IMR-90 (cell line): ENCODE measurements at regions not wholly inside any gene's neighbourhood (a gene's known extent, or its start where the extent isn't known, plus 50 kb on each side); places are given as distances from the start of the nearest gene placed in this dataset.

ENCODE experiments used
- ATAC-seq: fragments of 200-7000 bp; cut with Tn5 transposase; 2 replicates; pipeline ENCODE4 v1.9.1; 2020; ENCODE audit warnings: low read depth, mild to moderate bottlenecking, moderate library complexity
- BruUV-seq: library from RNA; stranded (reverse); fragments of 400-500 nt; replicated peaks from 2 replicates; lab custom pipeline; 2021; lab: Mats Ljungman, UMichigan
- CTCF ChIA-PET: fragments of 300-600 bp; formaldehyde crosslinking; extraction: SDS; loops from one replicate; lab custom pipeline; 2021; ENCODE audit warnings: antibody characterized with exemption; lab: Yijun Ruan, JAX
- POLR2A ChIA-PET: fragments of 300-600 bp; sonication (Branson Sonifier 250); formaldehyde crosslinking; loops from one replicate; lab custom pipeline; 2022; ENCODE audit warnings: antibody characterized with exemption; ENCODE audit not compliant: unreplicated experiment; lab: Charles Lee
- DNase-seq: peaks from one replicate; pipeline ENCODE4 v3.0.0; 2013
- H2AFZ ChIP-seq: replicated peaks from 2 replicates; pipeline ENCODE3; 2013; ENCODE audit warnings: low read length, mild to moderate bottlenecking; ENCODE audit not compliant: poor library complexity
- H2AK5ac ChIP-seq: 2 replicates; pipeline ENCODE4 v1.6.1; 2013; ENCODE audit warnings: low read depth, low read length, inconsistent platforms
- H2AK9ac ChIP-seq: replicated peaks from 2 replicates; pipeline ENCODE3; 2013; ENCODE audit warnings: mild to moderate bottlenecking, low read depth, low read length, moderate library complexity; ENCODE audit not compliant: poor library complexity
- H2BK120ac ChIP-seq: 2 replicates; pipeline ENCODE4 v1.6.1; 2013; ENCODE audit warnings: low read depth, low read length, inconsistent platforms
- H2BK15ac ChIP-seq: 3 replicates; pipeline ENCODE4 v1.6.1; 2013; ENCODE audit warnings: low read depth, low read length, inconsistent platforms
- H2BK20ac ChIP-seq: 2 replicates; pipeline ENCODE4 v1.6.1; 2013; ENCODE audit warnings: low read depth, mild to moderate bottlenecking, inconsistent platforms, low read length, moderate library complexity
- H2BK5ac ChIP-seq: 2 replicates; pipeline ENCODE4 v1.6.1; 2013; ENCODE audit warnings: mild to moderate bottlenecking, low read depth, low read length, inconsistent platforms; ENCODE audit not compliant: poor library complexity, severe bottlenecking
- H3K14ac ChIP-seq: replicated peaks from 2 replicates; pipeline ENCODE4 v1.6.1; 2013; ENCODE audit warnings: low read depth, low read length, inconsistent platforms
- H3K18ac ChIP-seq: 2 replicates; pipeline ENCODE4 v1.6.1; 2013; ENCODE audit warnings: low read depth, low read length, control low read depth
- H3K23ac ChIP-seq: 2 replicates; pipeline ENCODE4 v1.6.1; 2013; ENCODE audit warnings: low read depth, low read length, inconsistent platforms
- H3K27ac ChIP-seq: 2 replicates; pipeline ENCODE4 v1.5.1; 2013; ENCODE audit warnings: mild to moderate bottlenecking, control low read depth, low read length; ENCODE audit not compliant: insufficient read depth
- H3K27me3 ChIP-seq: 2 replicates; pipeline ENCODE4 v1.6.1; 2013; ENCODE audit warnings: low read length; ENCODE audit not compliant: control insufficient read depth, insufficient read depth
- H3K36me3 ChIP-seq: 2 replicates; pipeline ENCODE4 v1.6.1; 2013; ENCODE audit warnings: low read length, mixed read lengths; ENCODE audit not compliant: control insufficient read depth, insufficient read depth
- H3K4ac ChIP-seq: 2 replicates; pipeline ENCODE4 v1.6.1; 2013; ENCODE audit warnings: low read depth, low read length, inconsistent platforms
- H3K4me1 ChIP-seq: 2 replicates; pipeline ENCODE4 v1.6.1; 2013; ENCODE audit warnings: low read length, mixed read lengths; ENCODE audit not compliant: control insufficient read depth, insufficient read depth
- H3K4me2 ChIP-seq: 2 replicates; pipeline ENCODE4 v1.6.1; 2013; ENCODE audit warnings: low read depth, mild to moderate bottlenecking, control low read depth, low read length, moderate library complexity
- H3K4me3 ChIP-seq: 2 replicates; pipeline ENCODE4 v1.5.1; 2013; ENCODE audit warnings: low read depth, mild to moderate bottlenecking, control low read depth, low read length, moderate library complexity; ENCODE audit not compliant: insufficient read depth
- H3K56ac ChIP-seq: 2 replicates; pipeline ENCODE4 v1.6.1; 2013; ENCODE audit warnings: low read length, inconsistent platforms; ENCODE audit not compliant: insufficient read depth; ENCODE audit errors: extremely low read depth
- H3K79me1 ChIP-seq, 2 experiments: 2 replicates each; pipeline ENCODE4 v1.6.1; 2013; ENCODE audit warnings: low read length in 2 of 2, inconsistent platforms in 1 of 2, low read depth in 1 of 2
- H3K9ac ChIP-seq: 2 replicates; pipeline ENCODE4 v1.6.1; 2013; ENCODE audit warnings: low read depth, low read length, control low read depth
- H3K9me1 ChIP-seq: 2 replicates; pipeline ENCODE4 v1.6.1; 2013; ENCODE audit warnings: low read length, inconsistent platforms; ENCODE audit not compliant: insufficient read depth
- H3K9me3 ChIP-seq: 2 replicates; pipeline ENCODE4 v1.6.1; 2013; ENCODE audit warnings: low read length; ENCODE audit not compliant: control insufficient read depth, insufficient read depth
- H4K20me1 ChIP-seq: 2 replicates; pipeline ENCODE4 v1.6.1; 2013; ENCODE audit warnings: low read length, inconsistent platforms; ENCODE audit not compliant: insufficient read depth
- H4K5ac ChIP-seq: 2 replicates; pipeline ENCODE4 v1.6.1; 2013; ENCODE audit warnings: mild to moderate bottlenecking, low read depth, low read length, control low read depth
- H4K8ac ChIP-seq, 2 experiments: 2 replicates each; pipeline ENCODE4 v1.6.1; 2013; ENCODE audit warnings: low read depth in 2 of 2, low read length in 2 of 2, control low read depth in 1 of 2, inconsistent platforms in 1 of 2
- H4K91ac ChIP-seq: 2 replicates; pipeline ENCODE4 v1.6.1; 2013; ENCODE audit warnings: low read depth, low read length, inconsistent platforms; ENCODE audit not compliant: insufficient read depth
- BHLHE40 ChIP-seq: fragments of 150-350 bp; IDR thresholded peaks from 2 replicates; pipeline ENCODE4 v1.6.1; 2016; ENCODE audit warnings: mild to moderate bottlenecking, low read depth, low read length
- CEBPB ChIP-seq: IDR thresholded peaks from 2 replicates; pipeline ENCODE4 v1.6.1; 2012; ENCODE audit warnings: low read depth, low read length, improper control_type of control experiment
- CHD1 ChIP-seq: IDR thresholded peaks from 2 replicates; pipeline ENCODE4 v1.6.1; 2012; ENCODE audit warnings: low read depth, low read length, improper control_type of control experiment
- CTCF ChIP-seq: conservative IDR thresholded peaks from 2 replicates; pipeline ENCODE4 v1.5.1; 2012; ENCODE audit warnings: mild to moderate bottlenecking, low read depth, low read length, improper control_type of control experiment
- ELK1 ChIP-seq: fragments of 150-350 bp; IDR thresholded peaks from 2 replicates; pipeline ENCODE4 v1.6.1; 2016; ENCODE audit warnings: low read depth, mild to moderate bottlenecking, low read length, moderate library complexity, borderline replicate concordance
- FOS ChIP-seq: fragments of 150-350 bp; IDR thresholded peaks from 2 replicates; pipeline ENCODE4 v1.6.1; 2016; ENCODE audit warnings: low read depth, low read length
- MAFK ChIP-seq: IDR thresholded peaks from 2 replicates; pipeline ENCODE4 v1.6.1; 2012; ENCODE audit warnings: low read depth, low read length, improper control_type of control experiment
- MAZ ChIP-seq: IDR thresholded peaks from 2 replicates; pipeline ENCODE4 v1.6.1; 2012; ENCODE audit warnings: low read depth, mild to moderate bottlenecking, low read length, improper control_type of control experiment, moderate library complexity, borderline replicate concordance
- MXI1 ChIP-seq: IDR thresholded peaks from 2 replicates; pipeline ENCODE4 v1.6.1; 2012; ENCODE audit warnings: low read depth, mild to moderate bottlenecking, low read length, moderate library complexity, borderline replicate concordance
- NFE2L2 ChIP-seq: fragments of 150-350 bp; IDR thresholded peaks from 2 replicates; pipeline ENCODE4 v1.6.1; 2016; ENCODE audit warnings: low read depth, mild to moderate bottlenecking, low read length
- POLR2A ChIP-seq: IDR thresholded peaks from 2 replicates; pipeline ENCODE4 v1.6.1; 2012; ENCODE audit warnings: mild to moderate bottlenecking, low read depth, low read length
- RAD21 ChIP-seq: IDR thresholded peaks from 2 replicates; pipeline ENCODE4 v1.6.1; 2012; ENCODE audit warnings: low read length, improper control_type of control experiment
- RCOR1 ChIP-seq: IDR thresholded peaks from 2 replicates; pipeline ENCODE4 v1.6.1; 2012; ENCODE audit warnings: mild to moderate bottlenecking, low read length, improper control_type of control experiment; ENCODE audit not compliant: insufficient replicate concordance
- RFX5 ChIP-seq: IDR thresholded peaks from 2 replicates; pipeline ENCODE4 v1.8.0; 2012; ENCODE audit warnings: low read depth, mild to moderate bottlenecking, low read length, moderate library complexity
- SMC3 ChIP-seq: fragments of 150-350 bp; IDR thresholded peaks from 2 replicates; pipeline ENCODE4 v1.6.1; 2016; ENCODE audit warnings: low read depth, mild to moderate bottlenecking, antibody characterized with exemption, low read length, moderate library complexity
- WGBS, 2 experiments: methylation state at CpG; one replicate each; pipeline versions ENCODE4 v1.1.5 to v1.1.7; 2013; ENCODE audit warnings: missing lambda C conversion rate in 2 of 2; ENCODE audit not compliant: insufficient read length in 1 of 2; ENCODE audit errors: extremely low coverage in 2 of 2; 5-methylcytosine and 5-hydroxymethylcytosine counted together
- dilution Hi-C: fragments of 300-500 bp; cut with HindIII; formaldehyde crosslinking; loops from one replicate; pipeline ENCODE4 v1.14.3; 2018; ENCODE audit warnings: low sequenced_read_pairs; ENCODE audit not compliant: unreplicated experiment
- in situ Hi-C: fragments of 300-500 bp; cut with MboI; formaldehyde crosslinking; loops from 3 replicates; pipeline ENCODE4 v1.14.3; 2019; ENCODE audit warnings: low sequenced_read_pairs, inconsistent platforms, mixed read lengths
- intact Hi-C: fragments of 100-400 bp; cut with micrococcal nuclease; formaldehyde crosslinking; loops from 2 replicates; pipeline ENCODE4 v1.10.0; 2022

GRCh38 chr5:158434749-158435148 lies 575.8 kb upstream of the CLINT1 start:
- no peak overlapping the region for H4K8ac ChIP-seq
- no peak overlapping the region for H3K4me2 ChIP-seq
- H4K5ac ChIP-seq, result no peak overlapping the region
- no peak overlapping the region for H2BK15ac ChIP-seq
- no peak overlapping the region for H3K27ac ChIP-seq
- H2AFZ ChIP-seq, result no peak overlapping the region
- BruUV-seq, result no TSS peak
- H3K36me3 ChIP-seq, result no peaks in the 10 kb centered on the region
- in situ Hi-C loops, result no loop called here
- DNase-seq (no peak), ATAC-seq (no peak)
- no peaks in the 10 kb centered on the region for H3K79me1 ChIP-seq
- H3K9ac ChIP-seq, result no peak overlapping the region
- H3K9me3 ChIP-seq, result no peaks in the 10 kb centered on the region
- no peak overlapping the region for H3K56ac ChIP-seq
- TF ChIP-seq MAFK (no peak), FOS (no peak), BHLHE40 (no peak), NFE2L2 (no peak), MAZ (no peak), RCOR1 (no peak), RAD21 (no peak), CHD1 (no peak), CEBPB (no peak), MXI1 (no peak), CTCF (no peak), RFX5 (no peak), POLR2A (no peak), ELK1 (no peak), SMC3 (no peak)
- H4K20me1 ChIP-seq, result no peaks in the 10 kb centered on the region
- ChIA-PET POLR2A (no interaction called here), CTCF (interaction anchor here (1.4 kb wide), 1 partner anchor 10 kb away, joined by 6 read pairs; no protein-coding TSS in a partner anchor)
- H3K9me1 ChIP-seq, result no peaks in the 10 kb centered on the region
- no peak overlapping the region for H2AK9ac ChIP-seq
- WGBS, 2 experiments, result no CpG with 5 or more reads among the region's 2 CpGs
- no peak overlapping the region for H3K4me3 ChIP-seq
- dilution Hi-C loops, result no loop called here
- no peak overlapping the region for H2BK120ac ChIP-seq
- H2BK20ac ChIP-seq, result no peak overlapping the region
- no peaks in the 10 kb centered on the region; the same call in 1 of the 2 replicates for H3K27me3 ChIP-seq
- no peak overlapping the region for H3K4ac ChIP-seq
- H3K23ac ChIP-seq, result no peak overlapping the region
- H3K18ac ChIP-seq, result no peak overlapping the region
- H2BK5ac ChIP-seq, result no peak overlapping the region
- H3K14ac ChIP-seq, result no peak overlapping the region
- H3K4me1 ChIP-seq, result no peaks in the 10 kb centered on the region
- H4K91ac ChIP-seq, result no peak overlapping the region
- no peak overlapping the region for H2AK5ac ChIP-seq
- intact Hi-C loops, result no loop called here
